Activated gamma-delta T cell (primary cell): ENCODE measurements at regions not wholly inside any gene's neighbourhood (a gene's known extent, or its start where the extent isn't known, plus 50 kb on each side); places are given as distances from the start of the nearest gene placed in this dataset.

Source experiments
- DNase-seq: peaks from one replicate; lab custom pipeline; 2025; lab: John Stamatoyannopoulos, UW

GRCh38 chr10:130820880-130821482, 490.5 kb downstream of the TCERG1L start:
- no peak for DNase-seq

GRCh38 chr10:130824230-130825014, 487.1 kb downstream of the TCERG1L start:
- DNase-seq = no peak

- no peak for DNase-seq
These were observed 477.9 kb downstream of the TCERG1L start for GRCh38 chr10:130833596-130833995.

- no peak for DNase-seq
These were observed 477.4 kb downstream of the TCERG1L start for GRCh38 chr10:130834170-130834569.

- no peak for DNase-seq
These were observed 476.9 kb downstream of the TCERG1L start for GRCh38 chr10:130834573-130834972.

- no peak for DNase-seq
These were observed 476.5 kb downstream of the TCERG1L start for GRCh38 chr10:130835068-130835467.

- DNase-seq = no peak
These were observed 475.2 kb downstream of the TCERG1L start for GRCh38 chr10:130836344-130836743.

- no peak for DNase-seq
These were observed 468.4 kb downstream of the TCERG1L start for GRCh38 chr10:130843051-130843653.

GRCh38 chr10:130844310-130844709, 467.2 kb downstream of the TCERG1L start:
- no peak for DNase-seq

GRCh38 chr10:130847170-130847569, 464.4 kb downstream of the TCERG1L start:
- DNase-seq = no peak

- DNase-seq = no peak
These were observed 462.7 kb downstream of the TCERG1L start for GRCh38 chr10:130848855-130849254.

- DNase-seq = no peak
These were observed 457.4 kb downstream of the TCERG1L start for GRCh38 chr10:130854151-130854550.

- DNase-seq = no peak
These were observed 453.8 kb downstream of the TCERG1L start for GRCh38 chr10:130857631-130858295.

- DNase-seq = no peak
These were observed 452.9 kb downstream of the TCERG1L start for GRCh38 chr10:130858626-130859025.

- no peak for DNase-seq
These were observed 452.1 kb downstream of the TCERG1L start for GRCh38 chr10:130859427-130859826.

GRCh38 chr10:130862122-130862521, 449.4 kb downstream of the TCERG1L start:
- no peak for DNase-seq

- no peak for DNase-seq
These were observed 448.9 kb downstream of the TCERG1L start for GRCh38 chr10:130862626-130863025.

- no peak for DNase-seq
These were observed 448.5 kb downstream of the TCERG1L start for GRCh38 chr10:130863044-130863443.

GRCh38 chr10:130864961-130865818, 446.3 kb downstream of the TCERG1L start:
- no peak for DNase-seq

GRCh38 chr10:130866857-130867256, 444.7 kb downstream of the TCERG1L start:
- DNase-seq = no peak

- DNase-seq = no peak
These were observed 443.9 kb downstream of the TCERG1L start for GRCh38 chr10:130867446-130868194.
